Umbilical cord (tissue), 1 donor: ENCODE measurements at regions not wholly inside any gene's neighbourhood (a gene's known extent, or its start where the extent isn't known, plus 50 kb on each side); places are given as distances from the start of the nearest gene placed in this dataset.
A peak's percentile ranks its signal among the peaks of the same experiment; 100 is the strongest.
"Not testable (repeated sequence)": the region's sequence is repeated elsewhere in the genome, so short reads cannot be mapped to it uniquely, and the experiment has no call there.

ENCODE experiments used
- DNase-seq: peaks from one replicate; pipeline ENCODE4 v3.0.0-alpha.2; 2015; ENCODE audit warnings: low spot score

- DNase-seq = peak; percentile 4
These were observed 541.4 kb upstream of the BOD1L1 start for GRCh38 chr4:14168919-14169318.

- DNase-seq = no peak
These were observed 541.9 kb upstream of the BOD1L1 start for GRCh38 chr4:14169460-14169859.

- DNase-seq = not testable (repeated sequence)
These were observed 542.4 kb upstream of the BOD1L1 start for GRCh38 chr4:14169940-14170339.

DNA sequence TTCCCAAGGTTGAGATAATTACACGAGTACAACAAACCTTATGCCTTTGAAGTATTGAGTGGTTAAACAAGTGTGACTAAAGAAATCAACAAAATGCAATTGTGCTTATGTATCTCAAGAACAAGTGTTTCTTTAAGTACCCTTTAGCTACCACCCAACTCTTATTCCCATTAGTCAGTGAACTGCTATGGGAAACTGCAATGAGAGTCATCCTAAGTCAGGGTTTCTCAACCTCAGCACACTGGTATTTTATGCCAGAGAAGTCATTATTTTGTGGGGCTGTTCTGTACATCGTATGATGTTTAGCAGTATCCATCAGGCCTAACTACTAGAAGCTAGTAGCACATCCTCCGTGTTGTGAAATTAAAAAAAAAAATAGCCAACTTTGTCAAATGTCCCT lies 549.1 kb upstream of the BOD1L1 start:
- no peak for DNase-seq

- DNase-seq = no peak
These were observed 550.5 kb upstream of the BOD1L1 start for GRCh38 chr4:14177987-14178386.

- DNase-seq = no peak
These were observed 550.9 kb upstream of the BOD1L1 start for GRCh38 chr4:14178421-14178820.

- no peak for DNase-seq
These were observed 552.6 kb upstream of the BOD1L1 start for GRCh38 chr4:14180166-14180565.

DNA sequence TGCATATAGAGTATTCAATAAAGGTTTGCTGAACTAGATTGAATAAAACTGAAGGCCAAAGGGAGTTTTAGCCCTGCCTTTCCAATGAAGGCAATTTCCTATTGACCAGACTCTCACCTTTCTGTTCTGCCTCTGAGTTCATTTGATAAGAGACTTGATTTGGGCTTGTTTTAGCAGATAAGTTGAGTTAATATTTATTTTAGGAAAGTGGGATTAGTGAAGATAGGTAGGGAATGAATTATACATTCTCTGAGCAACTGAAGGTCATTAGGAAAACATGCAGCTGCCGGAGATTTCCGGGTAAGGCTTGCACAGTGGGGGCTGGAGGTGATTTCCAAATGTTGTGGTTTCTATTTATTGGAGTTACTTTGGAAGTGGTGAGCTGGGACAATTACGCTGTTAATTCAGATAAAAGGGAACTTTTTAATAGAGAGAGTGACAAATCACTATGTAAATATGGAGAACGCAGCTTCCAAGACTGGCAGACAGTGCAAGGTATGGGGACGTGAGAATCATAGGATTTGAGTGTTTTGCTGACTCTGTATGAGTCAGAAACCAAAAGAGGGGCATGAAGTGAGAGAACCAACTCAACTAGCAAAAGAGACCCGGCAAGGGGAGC lies 553.6 kb upstream of the BOD1L1 start:
- no peak for DNase-seq

GRCh38 chr4:14182148-14182547 lies 554.6 kb upstream of the BOD1L1 start:
- DNase-seq = no peak

GRCh38 chr4:14184265-14184664 lies 556.7 kb upstream of the BOD1L1 start:
- peak; percentile 11 for DNase-seq

DNA sequence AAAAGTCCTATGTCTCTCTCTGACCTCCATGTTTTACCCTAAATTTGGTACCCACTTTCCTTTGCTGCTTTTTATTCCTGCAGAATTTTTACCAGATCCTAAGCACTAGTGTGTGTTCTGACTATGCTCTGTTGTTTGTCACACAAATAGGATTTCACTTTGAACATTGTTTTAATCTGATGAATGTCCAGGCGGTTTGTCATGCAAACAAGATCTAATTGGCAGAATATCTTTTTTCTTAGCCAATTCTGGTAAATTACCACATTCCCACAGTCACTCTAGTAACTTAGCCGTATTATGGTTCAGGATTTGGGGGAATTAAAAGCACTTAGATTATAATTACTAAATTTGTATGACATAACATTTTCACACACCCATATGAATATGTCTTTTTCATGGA lies 557.2 kb upstream of the BOD1L1 start:
- DNase-seq = no peak

DNA sequence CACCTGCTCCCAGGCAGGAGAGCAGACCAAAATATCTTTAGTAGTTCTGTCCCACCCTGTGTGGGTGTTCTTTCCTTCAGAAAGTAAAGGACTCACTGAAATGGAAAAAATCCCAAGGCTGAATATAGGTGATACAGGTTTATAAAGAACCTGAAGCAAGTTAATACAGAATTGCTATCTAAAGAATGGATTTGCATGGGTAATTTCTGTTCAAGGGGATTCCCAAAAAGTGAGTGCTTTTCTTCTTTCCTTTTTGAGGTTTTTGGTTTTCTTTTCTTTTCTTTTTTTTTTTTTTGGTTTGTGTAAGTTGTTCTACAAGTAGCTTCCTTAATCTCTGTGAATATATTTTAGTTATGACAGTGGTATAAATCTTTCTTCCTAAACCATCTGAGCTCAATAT lies 560.7 kb upstream of the BOD1L1 start:
- DNase-seq = no peak

GRCh38 chr4:14193601-14194000 lies 566.1 kb upstream of the BOD1L1 start:
- DNase-seq = no peak

- DNase-seq = peak; percentile 52
These were observed 568.6 kb upstream of the BOD1L1 start for GRCh38 chr4:14196131-14196530.

- DNase-seq = no peak
These were observed 587.7 kb upstream of the BOD1L1 start for GRCh38 chr4:14215116-14215770.

DNA sequence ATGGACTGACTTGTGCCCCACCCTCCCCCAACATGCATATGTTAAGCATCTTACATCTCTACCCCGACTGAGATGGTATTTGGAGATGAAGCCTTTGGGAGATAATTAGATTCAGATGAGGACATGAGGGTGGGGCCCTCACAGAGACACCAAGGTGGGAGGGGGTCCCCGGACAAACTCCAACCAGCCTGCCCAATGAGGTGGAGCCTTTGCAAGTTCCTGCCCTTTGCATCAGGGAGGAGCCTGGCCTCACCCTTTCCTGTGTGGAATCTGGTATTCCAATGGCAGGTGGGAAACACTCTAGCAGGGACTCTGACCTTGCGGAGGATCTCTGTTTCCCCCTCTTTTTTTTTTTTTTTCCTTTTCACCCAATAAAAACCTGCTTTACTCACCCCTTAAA lies 589.9 kb upstream of the BOD1L1 start:
- DNase-seq = no peak

DNA sequence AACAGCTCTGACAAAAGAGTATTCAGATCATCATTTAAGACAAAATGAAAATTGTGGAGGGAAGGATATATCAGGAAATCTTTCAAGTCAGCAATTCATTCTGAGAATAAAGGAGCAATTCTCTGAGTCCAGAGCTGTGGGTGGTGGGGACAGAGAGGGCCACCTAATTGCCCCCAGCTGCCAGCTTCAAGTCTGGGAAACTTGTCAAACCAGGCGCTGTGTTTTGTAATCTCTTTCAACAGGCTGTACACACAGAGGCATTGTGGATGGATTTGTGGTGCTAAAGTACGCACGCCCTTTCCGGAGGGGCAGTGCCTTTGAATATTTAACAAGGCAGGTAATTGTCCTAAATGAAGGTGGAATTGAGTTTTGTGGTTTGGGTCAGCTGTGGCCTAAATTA lies 591.1 kb upstream of the BOD1L1 start:
- DNase-seq = no peak

DNA sequence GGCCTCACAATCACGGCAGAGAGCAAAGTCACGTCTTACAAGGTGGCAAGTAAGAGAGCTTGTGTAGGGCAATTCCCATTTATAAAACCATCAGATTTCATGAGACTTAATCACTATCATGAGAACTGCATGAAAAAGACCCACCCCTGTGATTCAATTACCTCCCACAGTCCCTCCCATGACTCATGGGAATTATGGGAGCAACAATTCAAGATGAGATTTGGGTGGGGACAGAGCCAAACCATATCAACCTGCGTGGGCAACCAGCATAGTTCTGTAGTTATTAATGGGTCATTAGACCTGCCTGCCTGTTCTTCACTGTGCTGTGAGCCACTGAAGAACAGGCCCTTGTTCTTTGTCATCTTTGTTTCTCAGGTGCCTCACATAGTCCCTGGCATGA lies 593.7 kb upstream of the BOD1L1 start:
- no peak for DNase-seq

DNA sequence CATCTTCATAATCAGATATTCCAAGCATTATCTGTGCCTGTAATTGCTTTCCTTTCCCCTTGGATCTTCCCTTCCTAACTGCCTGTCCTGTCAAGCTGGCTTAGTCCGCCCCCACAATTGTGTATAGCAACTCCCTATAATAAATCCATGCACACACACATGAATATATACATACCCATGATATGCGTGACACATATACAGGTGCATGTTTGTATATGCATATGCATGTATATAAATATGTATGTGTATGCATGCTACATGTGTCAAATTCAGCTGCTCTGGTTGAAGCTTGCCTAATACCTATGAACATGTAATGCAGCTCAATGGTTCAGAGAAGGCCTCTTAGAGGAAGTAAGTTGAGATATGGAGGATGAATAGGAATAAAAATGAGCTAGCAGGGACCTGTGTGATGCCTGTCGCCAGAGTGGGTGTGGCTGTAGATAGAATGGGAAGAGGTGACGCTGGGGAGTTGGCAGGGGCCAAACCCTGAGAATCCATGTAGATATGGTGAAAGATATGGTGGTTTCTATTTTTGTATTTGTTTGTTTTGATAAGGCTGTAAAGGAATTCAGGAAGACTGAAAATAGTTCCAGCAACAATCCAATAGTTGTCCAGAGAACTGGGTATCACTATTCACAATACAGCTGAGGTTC lies 595.0 kb upstream of the BOD1L1 start:
- DNase-seq = no peak

DNA sequence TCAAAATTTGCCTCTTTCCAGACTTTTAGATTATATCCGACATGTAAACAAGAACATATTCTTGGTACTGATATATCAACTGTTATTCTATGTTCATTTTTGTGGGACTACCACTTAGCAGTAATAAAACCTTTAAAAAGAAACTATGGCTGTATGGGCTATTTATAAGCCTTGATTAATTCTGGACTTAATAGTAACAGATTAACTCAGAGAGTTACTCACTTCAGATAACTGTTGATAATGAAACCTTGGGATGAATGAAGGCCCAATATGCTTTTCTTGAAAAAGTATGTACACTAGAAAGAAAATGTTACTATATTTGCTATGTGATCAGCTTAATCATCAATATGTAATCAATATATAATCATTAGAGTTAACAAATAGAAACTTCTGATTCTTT lies 595.9 kb upstream of the BOD1L1 start:
- no peak for DNase-seq

DNA sequence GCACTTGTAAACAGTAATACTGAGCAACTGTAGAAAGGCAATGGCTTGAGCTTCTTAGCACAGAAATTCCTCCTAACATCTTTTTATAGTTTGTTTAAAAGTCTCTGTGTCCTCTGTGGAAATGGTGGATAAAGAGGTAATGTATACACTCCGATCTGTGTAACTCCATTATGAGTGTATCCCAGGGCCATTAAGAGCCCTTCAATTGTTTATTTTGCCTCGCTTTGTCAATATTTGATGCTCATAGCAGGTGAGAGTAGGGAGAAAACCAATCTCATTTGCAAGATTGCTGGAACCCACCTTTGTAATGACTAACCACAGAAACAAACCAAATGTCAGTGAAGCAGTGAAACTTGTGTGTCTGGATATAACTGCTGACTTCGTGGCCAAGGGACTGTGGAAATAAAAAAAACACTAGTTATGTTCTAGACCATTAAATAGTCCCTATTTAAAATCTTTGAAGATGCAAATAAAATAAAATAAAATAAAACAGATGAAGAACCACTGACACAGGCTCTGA lies 598.2 kb upstream of the BOD1L1 start:
- no peak for DNase-seq

- DNase-seq = no peak
These were observed 605.6 kb upstream of the BOD1L1 start for GRCh38 chr4:14233126-14233525.

- DNase-seq = no peak
These were observed 606.8 kb upstream of the BOD1L1 start for GRCh38 chr4:14234307-14234706.
